ENCODE measurements at regions not wholly inside any gene's neighbourhood (a gene's known extent, or its start where the extent isn't known, plus 50 kb on each side); places are given as distances from the start of the nearest gene placed in this dataset.
"Not testable (repeated sequence)": the region's sequence is repeated elsewhere in the genome, so short reads cannot be mapped to it uniquely, and the experiment has no call there.

- no peak overlapping the region for H3K4me3 ChIP-seq (ENCODE audit: low read depth in 1 of 2, low read length in 2 of 2)
- H3K79me2 ChIP-seq (ENCODE audit: insufficient read depth, low read length) = no peaks in the 10 kb centered on the region
- no peak overlapping the region for H3K27ac ChIP-seq (ENCODE audit: low read length)
- H3K4me1 ChIP-seq (ENCODE audit: insufficient read depth, low read length) = no peaks in the 10 kb centered on the region
- H3K4me2 ChIP-seq (ENCODE audit: insufficient read depth, low read length) = no peak overlapping the region
- no peak overlapping the region for H2AFZ ChIP-seq (ENCODE audit: low read depth, low read length)
- H3K27me3 ChIP-seq (ENCODE audit: insufficient read depth, low read length, poor library complexity) = no peaks in the 10 kb centered on the region
- TF ChIP-seq EZH2 (IDR thresholded peaks at IDR 0.05; ENCODE audit: borderline replicate concordance, low read depth, low read length, severe bottlenecking) (no peak), CTCF (IDR thresholded peaks at IDR 0.05; ENCODE audit: borderline replicate concordance, extremely low read depth, low read length, poor library complexity, severe bottlenecking) (no peak)
- H3K9me3 ChIP-seq (ENCODE audit: insufficient read depth, low read length, severe bottlenecking) = peaks cover 11% of the 10 kb centered on the region
- ATAC-seq (ENCODE audit: insufficient read depth, low read depth) (no peak), DNase-seq (no peak)
- no peaks in the 10 kb centered on the region for H4K20me1 ChIP-seq (ENCODE audit: insufficient read depth, low read length)
- no peak overlapping the region for H3K9ac ChIP-seq (ENCODE audit: low read depth, low read length)
- no peaks in the 10 kb centered on the region for H3K36me3 ChIP-seq (ENCODE audit: insufficient read depth, low read length)
Observed at GRCh38 chr16:88141580-88141979, 190.3 kb downstream of the BANP start.

GRCh38 chr16:88142056-88142935, 191.1 kb downstream of the BANP start:
- H3K9me3 ChIP-seq (ENCODE audit: insufficient read depth, low read length, severe bottlenecking) = peaks cover 11% of the 10 kb centered on the region
- H3K4me2 ChIP-seq (ENCODE audit: insufficient read depth, low read length); H3K4me3 ChIP-seq (ENCODE audit: low read depth in 1 of 2, low read length in 2 of 2); H3K79me2 ChIP-seq (ENCODE audit: insufficient read depth, low read length); H2AFZ ChIP-seq (ENCODE audit: low read depth, low read length); H3K9ac ChIP-seq (ENCODE audit: low read depth, low read length); ATAC-seq (ENCODE audit: insufficient read depth, low read depth); H3K27ac ChIP-seq (ENCODE audit: low read length); H4K20me1 ChIP-seq (ENCODE audit: insufficient read depth, low read length); H3K4me1 ChIP-seq (ENCODE audit: insufficient read depth, low read length); H3K27me3 ChIP-seq (ENCODE audit: insufficient read depth, low read length, poor library complexity); H3K36me3 ChIP-seq (ENCODE audit: insufficient read depth, low read length); DNase-seq: not testable (repeated sequence)

GRCh38 chr16:88143122-88144027, 192.1 kb downstream of the BANP start:
- ATAC-seq (ENCODE audit: insufficient read depth, low read depth); H3K36me3 ChIP-seq (ENCODE audit: insufficient read depth, low read length); H3K27me3 ChIP-seq (ENCODE audit: insufficient read depth, low read length, poor library complexity); H3K79me2 ChIP-seq (ENCODE audit: insufficient read depth, low read length); DNase-seq; H3K4me3 ChIP-seq (ENCODE audit: low read depth in 1 of 2, low read length in 2 of 2); H4K20me1 ChIP-seq (ENCODE audit: insufficient read depth, low read length); H2AFZ ChIP-seq (ENCODE audit: low read depth, low read length); H3K9me3 ChIP-seq (ENCODE audit: insufficient read depth, low read length, severe bottlenecking); H3K4me1 ChIP-seq (ENCODE audit: insufficient read depth, low read length); H3K4me2 ChIP-seq (ENCODE audit: insufficient read depth, low read length); H3K27ac ChIP-seq (ENCODE audit: low read length); H3K9ac ChIP-seq (ENCODE audit: low read depth, low read length): not testable (repeated sequence)

- no peaks in the 10 kb centered on the region for H3K27me3 ChIP-seq (ENCODE audit: insufficient read depth, low read length, poor library complexity)
- no peak for ATAC-seq (ENCODE audit: insufficient read depth, low read depth)
- H3K9me3 ChIP-seq (ENCODE audit: insufficient read depth, low read length, severe bottlenecking) = peaks cover 1% of the 10 kb centered on the region
- H3K4me1 ChIP-seq (ENCODE audit: insufficient read depth, low read length) = no peaks in the 10 kb centered on the region
- H3K9ac ChIP-seq (ENCODE audit: low read depth, low read length) = no peak overlapping the region
- H2AFZ ChIP-seq (ENCODE audit: low read depth, low read length) = no peak overlapping the region
- TF ChIP-seq EZH2 (IDR thresholded peaks at IDR 0.05; ENCODE audit: borderline replicate concordance, low read depth, low read length, severe bottlenecking) (no peak), CTCF (IDR thresholded peaks at IDR 0.05; ENCODE audit: borderline replicate concordance, extremely low read depth, low read length, poor library complexity, severe bottlenecking) (no peak)
- H3K36me3 ChIP-seq (ENCODE audit: insufficient read depth, low read length) = no peaks in the 10 kb centered on the region
- no peaks in the 10 kb centered on the region for H4K20me1 ChIP-seq (ENCODE audit: insufficient read depth, low read length)
- no peak for DNase-seq
- no peaks in the 10 kb centered on the region for H3K79me2 ChIP-seq (ENCODE audit: insufficient read depth, low read length)
- H3K4me2 ChIP-seq (ENCODE audit: insufficient read depth, low read length) = no peak overlapping the region
- no peak overlapping the region for H3K27ac ChIP-seq (ENCODE audit: low read length)
- no peak overlapping the region for H3K4me3 ChIP-seq (ENCODE audit: low read depth in 1 of 2, low read length in 2 of 2)
Observed at GRCh38 chr16:88144028-88144511, 192.8 kb downstream of the BANP start.

- not testable (repeated sequence) for H3K4me1 ChIP-seq (ENCODE audit: insufficient read depth, low read length); H4K20me1 ChIP-seq (ENCODE audit: insufficient read depth, low read length); DNase-seq; H3K4me3 ChIP-seq (ENCODE audit: low read depth in 1 of 2, low read length in 2 of 2); H3K27me3 ChIP-seq (ENCODE audit: insufficient read depth, low read length, poor library complexity); H2AFZ ChIP-seq (ENCODE audit: low read depth, low read length); H3K27ac ChIP-seq (ENCODE audit: low read length); ATAC-seq (ENCODE audit: insufficient read depth, low read depth); H3K79me2 ChIP-seq (ENCODE audit: insufficient read depth, low read length); H3K9ac ChIP-seq (ENCODE audit: low read depth, low read length); H3K36me3 ChIP-seq (ENCODE audit: insufficient read depth, low read length); H3K9me3 ChIP-seq (ENCODE audit: insufficient read depth, low read length, severe bottlenecking); H3K4me2 ChIP-seq (ENCODE audit: insufficient read depth, low read length)
Observed at GRCh38 chr16:88145376-88145775, 194.1 kb downstream of the BANP start.

- H2AFZ ChIP-seq (ENCODE audit: low read depth, low read length); H3K4me1 ChIP-seq (ENCODE audit: insufficient read depth, low read length); H3K4me3 ChIP-seq (ENCODE audit: low read depth in 1 of 2, low read length in 2 of 2); H3K79me2 ChIP-seq (ENCODE audit: insufficient read depth, low read length); H3K27ac ChIP-seq (ENCODE audit: low read length); H3K36me3 ChIP-seq (ENCODE audit: insufficient read depth, low read length); H4K20me1 ChIP-seq (ENCODE audit: insufficient read depth, low read length); DNase-seq; H3K9ac ChIP-seq (ENCODE audit: low read depth, low read length); H3K27me3 ChIP-seq (ENCODE audit: insufficient read depth, low read length, poor library complexity); H3K4me2 ChIP-seq (ENCODE audit: insufficient read depth, low read length); H3K9me3 ChIP-seq (ENCODE audit: insufficient read depth, low read length, severe bottlenecking); ATAC-seq (ENCODE audit: insufficient read depth, low read depth): not testable (repeated sequence)
Observed at GRCh38 chr16:88145824-88146405, 194.7 kb downstream of the BANP start.
